Breast epithelium (tissue), 4 donors: ENCODE measurements at regions not wholly inside any gene's neighbourhood (a gene's known extent, or its start where the extent isn't known, plus 50 kb on each side); places are given as distances from the start of the nearest gene placed in this dataset.

Experiments used
- DNase-seq, 2 donors: peaks; one replicate each; pipeline ENCODE4 v3.0.0-alpha.2; 2019; ENCODE audit warnings: low spot score in 2 of 2
- H3K27ac ChIP-seq, 2 donors: fragments of 200-600 bp; sonication (generic) in 1 of 2; one replicate each; pipeline ENCODE4 v1.5.1; 2016 to 2019; ENCODE audit warnings: mild to moderate bottlenecking in 1 of 2
- H3K27me3 ChIP-seq, 2 donors: fragments of 200-600 bp; sonication (generic) in 1 of 2; one replicate each; pipeline versions ENCODE4 v1.5.1 to v1.6.0; 2017 to 2019; ENCODE audit warnings: control low read depth in 1 of 2, mild to moderate bottlenecking in 1 of 2
- H3K36me3 ChIP-seq: fragments of 200-600 bp; one replicate; pipeline ENCODE4 v1.5.1; 2019
- H3K4me1 ChIP-seq, 2 donors: fragments of 200-600 bp; sonication (generic); one replicate each; pipeline ENCODE4 v1.5.1; 2016 to 2019; ENCODE audit warnings: control low read depth in 1 of 2
- H3K4me3 ChIP-seq, 3 donors: fragments of 200-600 bp; sonication (generic); 1 replicate in 2 of 3; 2 replicates in 1 of 3; pipeline ENCODE4 v1.5.1; 2016 to 2019; ENCODE audit warnings: mild to moderate bottlenecking in 3 of 3, moderate library complexity in 2 of 3
- H3K9me3 ChIP-seq, 2 donors: fragments of 200-600 bp; sonication (generic) in 1 of 2; one replicate each; pipeline ENCODE4 v1.5.1; 2016 to 2019; ENCODE audit warnings: control low read depth in 1 of 2
- CTCF ChIP-seq, 3 donors: fragments of 450-650 bp; IDR thresholded peaks; one replicate each; pipeline ENCODE4 v1.5.1; 2016 to 2017; ENCODE audit warnings: antibody characterized with exemption in 3 of 3, mild to moderate bottlenecking in 3 of 3, moderate library complexity in 3 of 3
- POLR2A ChIP-seq: fragments of 450-650 bp; IDR thresholded peaks from one replicate; pipeline ENCODE4 v1.6.1; 2016; ENCODE audit warnings: antibody characterized with exemption, mild to moderate bottlenecking, moderate library complexity
- POLR2AphosphoS5 ChIP-seq, 3 donors: sonication (generic); formaldehyde crosslinking; IDR thresholded peaks; one replicate each; pipeline ENCODE4 v1.6.1; 2017; ENCODE audit warnings: antibody characterized with exemption in 3 of 3
- intact Hi-C: fragments of 100-400 bp; cut with DNase I; formaldehyde crosslinking; loops from one replicate; pipeline ENCODE4 v1.15.1; 2023; ENCODE audit warnings: low total_unique reads

- Histone ChIP-seq H3K27me3 (peaks cover 0 to 8% of the 10 kb centered on the region in 2 donors), H3K27ac (no peak overlapping the region), H3K4me3 (no peak overlapping the region), H3K36me3 (no peaks in the 10 kb centered on the region), H3K4me1 (no peaks in the 10 kb centered on the region), H3K9me3 (no peaks in the 10 kb centered on the region)
- no peak for DNase-seq
- intact Hi-C loops, result no loop called here
- no peak for TF ChIP-seq CTCF (IDR thresholded peaks at IDR 0.05)
- TF ChIP-seq POLR2A, result no peak
- no peak for TF ChIP-seq POLR2AphosphoS5 (IDR thresholded peaks at IDR 0.05)
These were observed 477.4 kb upstream of the CCL2 start for GRCh38 chr17:33777674-33778073.

- TF ChIP-seq POLR2A (no peak), CTCF (IDR thresholded peaks at IDR 0.05) (no peak), POLR2AphosphoS5 (IDR thresholded peaks at IDR 0.05) (no peak)
- no peak overlapping the region for H3K4me3 ChIP-seq
- no peaks in the 10 kb centered on the region for H3K9me3 ChIP-seq
- no peaks in the 10 kb centered on the region for H3K4me1 ChIP-seq
- intact Hi-C loops, result no loop called here
- no peaks in the 10 kb centered on the region for H3K36me3 ChIP-seq
- DNase-seq, result no peak
- H3K27ac ChIP-seq, result no peak overlapping the region
- peaks cover 0 to 8% of the 10 kb centered on the region in 2 donors for H3K27me3 ChIP-seq
These were observed 476.4 kb upstream of the CCL2 start for GRCh38 chr17:33778505-33779233.

GRCh38 chr17:33779234-33779591 lies 475.9 kb upstream of the CCL2 start:
- Histone ChIP-seq H3K27me3 (peaks cover 0 to 8% of the 10 kb centered on the region in 2 donors), H3K27ac (no peak overlapping the region), H3K36me3 (no peaks in the 10 kb centered on the region), H3K4me3 (no peak overlapping the region), H3K9me3 (no peaks in the 10 kb centered on the region), H3K4me1 (no peaks in the 10 kb centered on the region)
- no peak for TF ChIP-seq POLR2A
- peak; percentile 82 to 91 (median 88) for TF ChIP-seq CTCF (IDR thresholded peaks at IDR 0.05)
- no peak for TF ChIP-seq POLR2AphosphoS5 (IDR thresholded peaks at IDR 0.05)
- peak in 1 of 2 donors; percentile 20 for DNase-seq
- intact Hi-C loops, result no loop called here

- TF ChIP-seq POLR2AphosphoS5 (IDR thresholded peaks at IDR 0.05), result no peak
- no peak for TF ChIP-seq CTCF (IDR thresholded peaks at IDR 0.05)
- TF ChIP-seq POLR2A, result no peak
- intact Hi-C loops, result no loop called here
- no peaks in the 10 kb centered on the region for H3K36me3 ChIP-seq
- no peaks in the 10 kb centered on the region for H3K4me1 ChIP-seq
- peaks cover 0 to 8% of the 10 kb centered on the region in 2 donors for H3K27me3 ChIP-seq
- no peaks in the 10 kb centered on the region for H3K9me3 ChIP-seq
- DNase-seq, result no peak
- H3K4me3 ChIP-seq, result no peak overlapping the region
- no peak overlapping the region for H3K27ac ChIP-seq
These were observed 469.8 kb upstream of the CCL2 start for GRCh38 chr17:33785281-33785680.

GRCh38 chr17:33786478-33786877 lies 468.6 kb upstream of the CCL2 start:
- Histone ChIP-seq H3K4me1 (no peaks in the 10 kb centered on the region), H3K27me3 (peaks cover 0 to 5% of the 10 kb centered on the region in 2 donors), H3K36me3 (no peaks in the 10 kb centered on the region), H3K4me3 (no peak overlapping the region), H3K9me3 (no peaks in the 10 kb centered on the region), H3K27ac (no peak overlapping the region)
- DNase-seq, result no peak
- TF ChIP-seq POLR2AphosphoS5 (IDR thresholded peaks at IDR 0.05), result no peak
- TF ChIP-seq CTCF (IDR thresholded peaks at IDR 0.05), result no peak
- TF ChIP-seq POLR2A, result no peak
- intact Hi-C loops, result no loop called here
